HG02852 (cell line): ENCODE measurements at regions not wholly inside any gene's neighbourhood (a gene's known extent, or its start where the extent isn't known, plus 50 kb on each side); places are given as distances from the start of the nearest gene placed in this dataset.
"Not testable (repeated sequence)": the region's sequence is repeated elsewhere in the genome, so short reads cannot be mapped to it uniquely, and the experiment has no call there.

Experiments
- ATAC-seq: cut with Tn5 transposase; IDR thresholded peaks from one replicate; pipeline ENCODE4 v1.9.1; 2021; ENCODE audit warnings: mild to moderate bottlenecking, moderate library complexity; ENCODE audit not compliant: unreplicated experiment

- no peak for ATAC-seq
Measured at GRCh38 chr1:233473549-233474204, 140.2 kb upstream of the KCNK1 start.

DNA sequence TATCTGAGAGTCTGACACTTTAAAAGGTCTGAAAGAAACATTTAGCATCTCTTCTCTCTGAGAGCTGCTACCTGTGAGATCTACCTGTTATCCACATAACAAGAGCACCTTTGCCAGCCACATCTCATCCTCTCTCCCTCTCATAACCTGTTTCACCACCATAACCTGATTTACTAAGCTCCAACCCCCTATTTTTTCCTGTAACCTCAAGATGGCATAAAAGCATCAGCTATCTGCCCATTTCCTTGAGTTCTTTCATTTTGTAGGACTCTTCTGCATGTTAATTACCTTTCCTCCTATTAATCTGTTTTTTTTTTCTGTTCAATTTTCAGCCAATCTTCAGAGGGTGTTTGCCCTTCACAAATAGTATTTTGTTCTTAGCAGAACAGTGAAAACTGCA is 136.5 kb upstream of the KCNK1 start:
- ATAC-seq, result no peak

- no peak for ATAC-seq
Measured at GRCh38 chr1:233478611-233479010, 135.3 kb upstream of the KCNK1 start.

- ATAC-seq, result no peak
Measured at GRCh38 chr1:233479110-233479890, 134.6 kb upstream of the KCNK1 start.

GRCh38 chr1:233480198-233480597 is 133.7 kb upstream of the KCNK1 start:
- ATAC-seq, result no peak

- no peak for ATAC-seq
Measured at GRCh38 chr1:233482388-233482787, 131.5 kb upstream of the KCNK1 start.

DNA sequence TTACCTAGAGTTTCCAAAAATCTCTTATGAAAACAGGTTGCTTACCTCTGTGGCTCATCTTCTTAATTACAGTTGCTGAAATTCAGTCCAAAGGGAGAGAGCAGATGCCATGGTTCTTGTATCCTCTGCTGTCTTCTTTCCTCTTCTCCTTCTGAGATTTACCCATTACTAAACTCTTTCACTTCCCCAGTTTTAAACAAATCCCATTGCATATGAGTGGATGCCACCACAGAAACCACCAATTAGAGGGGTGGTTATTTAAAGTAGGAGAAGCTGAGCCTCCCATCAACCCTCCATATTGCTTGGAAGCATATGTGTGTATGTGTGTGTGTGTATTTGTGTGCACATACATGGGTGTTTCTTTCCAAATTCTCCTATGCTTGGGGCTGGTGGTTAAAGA is 128.5 kb upstream of the KCNK1 start:
- no peak for ATAC-seq

- no peak for ATAC-seq
Measured at GRCh38 chr1:233485809-233486398, 128.0 kb upstream of the KCNK1 start.

DNA sequence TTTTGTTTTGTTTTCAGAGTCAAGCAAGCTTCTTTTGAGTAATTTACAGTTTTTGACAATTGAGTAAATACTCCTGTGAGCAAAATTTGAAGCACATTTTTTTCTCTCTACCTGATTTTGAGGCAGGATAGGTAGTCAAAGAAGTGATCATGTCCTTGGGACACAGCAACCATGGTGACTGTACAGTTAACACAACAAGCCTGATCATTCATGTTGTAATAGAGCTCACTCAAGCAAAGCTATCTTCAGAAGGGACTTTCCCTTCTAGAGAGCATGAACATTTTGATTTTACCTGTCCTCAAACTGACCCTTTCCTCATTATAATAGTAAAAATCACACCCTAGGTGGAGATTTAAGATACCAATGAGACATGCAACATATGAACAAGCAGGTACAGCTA is 126.5 kb upstream of the KCNK1 start:
- no peak for ATAC-seq

DNA sequence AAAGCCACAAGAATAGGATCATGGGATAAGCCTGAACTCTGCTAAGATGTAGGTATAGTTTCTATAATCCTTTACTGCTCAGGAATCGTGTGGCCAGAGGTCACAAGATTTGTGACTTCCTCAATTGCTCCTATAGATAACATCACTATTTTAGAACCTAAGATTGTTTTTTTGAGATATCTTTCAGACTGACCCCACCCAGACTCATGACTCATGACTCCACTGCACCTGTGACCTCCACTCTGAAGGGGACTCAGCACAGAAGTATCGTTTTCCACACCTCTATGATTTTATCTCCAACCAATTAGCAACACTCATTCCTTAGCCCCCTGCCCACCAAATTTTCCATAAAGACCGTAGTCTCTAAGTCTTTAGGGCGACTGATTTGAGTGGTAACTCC is 124.5 kb upstream of the KCNK1 start:
- no peak for ATAC-seq

- no peak for ATAC-seq
Measured at GRCh38 chr1:233490488-233490887, 123.4 kb upstream of the KCNK1 start.

- ATAC-seq, result no peak
Measured at GRCh38 chr1:233491953-233492620, 121.8 kb upstream of the KCNK1 start.

DNA sequence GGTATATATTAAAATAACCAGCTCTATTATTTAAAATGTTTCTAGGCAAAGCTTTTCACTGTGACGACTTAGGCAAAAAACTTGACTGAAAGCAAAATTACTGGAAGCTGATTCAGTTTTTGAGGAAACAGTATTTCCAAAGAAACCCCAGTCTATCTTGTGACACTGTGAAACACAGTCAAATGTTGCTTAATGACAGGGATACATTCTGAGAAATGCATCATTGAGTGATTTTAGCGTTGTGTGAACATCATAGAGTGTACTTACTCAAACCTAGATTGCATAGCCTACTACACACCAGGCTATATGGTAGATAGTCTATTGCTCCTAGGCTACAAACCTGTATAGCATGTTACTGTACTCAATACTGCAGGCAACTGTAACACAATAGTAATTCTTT is 116.9 kb upstream of the KCNK1 start:
- no peak for ATAC-seq

DNA sequence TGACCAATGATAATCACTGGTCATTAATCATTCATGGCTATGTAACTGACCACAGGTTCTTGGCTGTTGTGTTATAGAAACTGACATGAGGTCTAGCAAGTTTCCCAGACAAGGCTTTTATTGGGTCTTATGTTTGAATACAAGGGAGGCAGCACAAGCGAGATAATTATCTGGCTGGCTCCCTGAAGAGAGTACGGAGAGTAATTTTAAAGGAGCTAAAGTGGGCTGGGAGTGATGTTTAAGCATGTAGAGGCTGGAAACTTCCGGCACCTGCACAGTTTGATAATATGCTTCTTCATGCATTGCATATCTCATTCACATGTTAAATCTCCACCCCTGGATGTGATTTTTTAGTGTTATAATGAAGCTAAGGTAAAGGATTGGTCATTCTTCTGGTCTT is 116.2 kb upstream of the KCNK1 start:
- no peak for ATAC-seq

- no peak for ATAC-seq
Measured at GRCh38 chr1:233500106-233500505, 113.8 kb upstream of the KCNK1 start.

GRCh38 chr1:233503366-233503954 is 110.4 kb upstream of the KCNK1 start:
- no peak for ATAC-seq

DNA sequence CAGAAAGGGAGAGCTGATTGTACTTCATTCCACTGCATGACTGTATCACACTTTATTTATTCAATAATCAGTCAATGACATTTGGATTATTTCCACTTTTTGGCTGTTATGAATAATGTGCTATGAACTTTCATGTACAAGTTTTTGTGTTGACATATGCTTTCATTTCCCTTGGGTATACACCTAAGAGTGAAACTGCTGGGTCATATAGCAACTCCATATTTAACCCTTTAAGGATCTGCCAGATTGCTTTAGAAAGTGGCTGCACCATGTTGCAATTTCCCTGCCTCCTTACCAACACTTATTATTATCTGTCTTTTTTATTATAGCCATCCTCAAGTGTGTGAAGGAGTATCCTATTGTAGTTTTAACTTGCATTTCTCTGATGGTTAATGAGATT is 108.8 kb upstream of the KCNK1 start:
- no peak for ATAC-seq

DNA sequence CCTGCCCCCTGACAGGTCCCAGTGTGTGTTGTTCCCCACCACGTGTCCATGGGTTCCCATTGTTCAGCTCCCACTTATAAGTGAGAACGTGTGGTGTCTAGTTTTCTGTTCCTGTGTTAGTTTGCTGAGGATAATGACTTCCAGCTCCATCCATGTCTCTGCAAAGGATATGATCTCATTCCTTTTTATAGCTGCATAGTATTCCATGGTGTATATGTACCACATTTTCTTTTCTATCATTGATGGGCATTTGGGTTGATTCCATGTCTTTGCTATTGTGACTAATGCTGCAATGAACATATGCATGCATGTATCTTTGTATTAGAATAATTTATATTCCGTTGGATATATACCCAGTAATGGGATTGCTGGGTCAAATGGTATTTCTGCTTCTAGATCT is 108.0 kb upstream of the KCNK1 start:
- ATAC-seq, result not testable (repeated sequence)

GRCh38 chr1:233509526-233509925 is 104.4 kb upstream of the KCNK1 start:
- ATAC-seq, result no peak

DNA sequence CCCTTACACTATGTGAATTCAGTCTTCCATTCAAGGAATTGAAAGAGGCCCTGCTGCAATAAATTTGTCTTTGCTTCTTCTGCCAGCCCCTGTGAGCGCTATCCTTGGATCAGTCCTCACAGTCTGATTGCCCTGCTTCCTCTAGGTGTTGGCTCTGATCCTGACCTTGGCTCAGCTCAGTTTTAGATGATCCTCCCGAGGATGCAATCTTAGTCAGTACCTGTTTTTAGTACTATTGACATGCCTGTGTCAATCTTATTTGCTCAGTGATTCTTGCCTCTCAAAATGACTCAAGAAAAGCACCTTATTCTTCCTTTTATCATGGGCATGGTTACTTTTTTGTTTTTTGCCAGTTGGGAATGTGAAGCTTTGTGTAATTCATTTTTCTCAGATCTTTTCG is 101.4 kb upstream of the KCNK1 start:
- ATAC-seq, result no peak

DNA sequence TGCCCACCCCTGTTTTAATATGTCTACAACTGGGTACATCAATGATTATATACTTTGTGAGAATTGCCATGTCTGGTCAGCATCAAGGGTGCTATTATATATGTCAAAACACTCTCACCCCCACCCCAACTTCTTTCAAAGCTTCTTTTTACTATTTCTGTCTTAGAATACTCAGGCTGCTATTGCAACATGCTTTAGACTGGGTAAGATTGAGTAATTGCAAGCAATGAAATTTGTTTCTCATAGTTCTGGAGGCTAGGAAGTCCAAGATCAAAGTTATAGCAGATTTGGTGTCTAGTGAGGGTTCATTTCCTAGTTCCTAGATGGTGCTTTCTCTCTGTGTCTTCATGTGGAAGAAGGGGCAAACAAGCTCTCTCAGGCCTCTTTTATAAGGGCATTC is 100.5 kb upstream of the KCNK1 start:
- ATAC-seq, result no peak
